Suprapubic skin (tissue), 2 donors: ENCODE measurements at regions not wholly inside any gene's neighbourhood (a gene's known extent, or its start where the extent isn't known, plus 50 kb on each side); places are given as distances from the start of the nearest gene placed in this dataset.

Experiments
- EP300 ChIP-seq: sonication (generic); formaldehyde crosslinking; IDR thresholded peaks from one replicate; pipeline ENCODE4 v1.6.1; 2017; ENCODE audit warnings: antibody characterized with exemption
- POLR2A ChIP-seq, 2 donors: fragments of 450-650 bp; IDR thresholded peaks; one replicate each; pipeline ENCODE4 v1.6.1; 2017; ENCODE audit warnings: antibody characterized with exemption in 2 of 2, mild to moderate bottlenecking in 2 of 2, moderate library complexity in 2 of 2

DNA sequence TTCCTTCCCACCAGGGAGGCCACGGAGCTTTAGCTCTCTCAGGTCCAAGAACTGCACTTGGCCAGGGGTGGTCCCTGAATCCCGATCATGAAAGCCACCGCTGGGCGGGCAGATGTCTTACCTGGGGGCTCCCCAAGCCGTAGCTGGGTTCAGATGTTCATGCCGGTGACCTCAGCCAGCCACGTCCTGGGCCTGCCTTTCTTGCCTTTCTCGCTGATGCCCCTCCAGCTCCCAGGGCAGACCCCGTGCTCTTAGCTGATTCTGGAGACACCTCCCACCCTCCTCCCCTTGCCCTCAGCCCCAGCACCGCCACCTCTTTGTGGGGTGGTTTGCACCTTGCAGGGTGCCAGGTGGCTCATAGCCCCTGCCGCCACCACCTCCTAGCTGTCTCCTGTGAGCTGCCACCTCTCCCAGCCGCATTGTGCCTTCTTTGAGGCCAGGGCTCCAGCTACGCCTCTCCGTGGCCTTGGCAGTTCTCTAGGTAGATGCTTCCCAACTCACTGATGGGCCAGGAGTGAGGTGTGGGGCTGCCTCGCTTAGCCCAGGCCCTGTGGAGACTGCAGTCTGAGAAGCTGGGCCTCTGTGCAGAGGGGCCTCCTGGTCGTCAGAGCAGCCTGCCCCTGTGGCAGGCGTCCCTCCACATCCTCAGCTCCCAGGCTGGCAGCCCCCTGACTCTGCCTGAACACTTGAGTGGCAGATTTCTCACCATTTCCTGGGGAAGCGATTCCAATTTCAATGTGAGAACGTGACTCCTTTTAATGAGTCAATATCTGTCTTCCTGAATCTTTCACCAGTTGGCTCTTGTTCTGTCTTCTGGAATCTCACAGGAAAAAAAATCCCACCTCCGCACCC is 97.6 kb upstream of the B3GAT1 start:
- no peak for TF ChIP-seq EP300
- TF ChIP-seq POLR2A (IDR thresholded peaks at IDR 0.05): no peak
